Esophagus muscularis mucosa (tissue), 4 donors: ENCODE measurements at regions not wholly inside any gene's neighbourhood (a gene's known extent, or its start where the extent isn't known, plus 50 kb on each side); places are given as distances from the start of the nearest gene placed in this dataset.
"Not testable (repeated sequence)": the region's sequence is repeated elsewhere in the genome, so short reads cannot be mapped to it uniquely, and the experiment has no call there.

ENCODE experiments used
- DNase-seq: peaks from one replicate; pipeline ENCODE4 v3.0.0-alpha.2; 2017; ENCODE audit errors: extremely low spot score
- H3K27ac ChIP-seq, 4 donors: fragments of 200-600 bp; sonication (generic); replicated peaks in 1 of 4; 1 replicate in 3 of 4; 2 replicates in 1 of 4; pipeline ENCODE4 v1.5.1; 2016 to 2019; ENCODE audit warnings: mild to moderate bottlenecking in 1 of 4
- H3K27me3 ChIP-seq, 4 donors: fragments of 200-600 bp; sonication (generic); one replicate each; pipeline versions ENCODE4 v1.5.1 to v1.6.0; 2016 to 2019
- H3K36me3 ChIP-seq, 4 donors: fragments of 200-600 bp; sonication (generic); one replicate each; pipeline ENCODE4 v1.5.1; 2016 to 2019
- H3K4me1 ChIP-seq, 4 donors: fragments of 200-600 bp; sonication (generic); one replicate each; pipeline ENCODE4 v1.5.1; 2016 to 2019
- H3K4me3 ChIP-seq, 4 donors: fragments of 200-600 bp; sonication (generic); 1 replicate in 2 of 4; 2 replicates in 2 of 4; pipeline ENCODE4 v1.5.1; 2016 to 2019; ENCODE audit warnings: mild to moderate bottlenecking in 4 of 4, moderate library complexity in 1 of 4
- H3K9me3 ChIP-seq, 4 donors: fragments of 200-600 bp; sonication (generic); 1 replicate in 3 of 4; 2 replicates in 1 of 4; pipeline ENCODE4 v1.5.1; 2016 to 2019
- EP300 ChIP-seq: sonication (generic); formaldehyde crosslinking; IDR thresholded peaks from one replicate; pipeline ENCODE4 v1.6.1; 2017; ENCODE audit warnings: antibody characterized with exemption
- POLR2A ChIP-seq: fragments of 450-650 bp; IDR thresholded peaks from one replicate; pipeline ENCODE4 v1.6.1; 2017; ENCODE audit warnings: antibody characterized with exemption, moderate library complexity, mild to moderate bottlenecking, low read depth
- POLR2AphosphoS5 ChIP-seq, 2 donors: sonication (generic); formaldehyde crosslinking; IDR thresholded peaks; one replicate each; pipeline ENCODE4 v1.6.1; 2017; ENCODE audit warnings: antibody characterized with exemption in 2 of 2
- WGBS: methylation state at CpG from one replicate; pipeline ENCODE4 v1.1.5; 2018; 5-methylcytosine and 5-hydroxymethylcytosine counted together
- intact Hi-C: fragments of 100-400 bp; cut with DNase I; formaldehyde crosslinking; loops from one replicate; pipeline ENCODE4 v1.15.1; 2023
- TF ChIP-seq, protein P1 (sequence below), 3 experiments: fragments of 200-600 bp in 2 of 3; fragments of 450-650 bp in 1 of 3; sonication (generic) in 2 of 3; IDR thresholded peaks; one replicate each; pipeline ENCODE4 v1.5.1; 2017 to 2019; ENCODE audit warnings: antibody characterized with exemption in 3 of 3, mild to moderate bottlenecking in 2 of 3, moderate library complexity in 1 of 3

DNA sequence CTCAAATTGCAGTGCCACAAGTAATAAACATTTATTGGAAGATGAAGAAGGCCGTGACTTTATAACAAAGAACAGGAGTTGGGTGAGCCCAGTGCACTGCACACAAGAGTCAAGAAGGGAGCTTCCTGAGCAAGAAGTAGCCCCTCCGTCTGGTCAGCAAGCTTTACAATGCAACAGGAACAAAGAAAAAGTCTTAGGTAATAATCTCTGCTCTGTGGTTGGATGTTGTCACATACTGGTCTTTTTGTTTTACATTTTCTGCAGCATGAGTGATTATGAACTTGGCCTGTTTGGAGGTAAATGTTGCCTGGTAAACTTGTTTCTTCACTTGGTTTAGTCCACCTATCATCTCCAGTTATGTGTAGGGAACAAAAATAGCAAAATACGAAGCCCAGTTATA, 157.2 kb downstream of the KDM5D start:
- Histone ChIP-seq H3K9me3 (no peaks in the 10 kb centered on the region), H3K4me3 (no peak overlapping the region), H3K27ac (no peak overlapping the region), H3K27me3 (no peaks in the 10 kb centered on the region), H3K4me1 (no peaks in the 10 kb centered on the region), H3K36me3 (peaks cover 0 to 14% (median 0%) of the 10 kb centered on the region in 4 donors)
- intact Hi-C loops, result no loop called here
- TF ChIP-seq POLR2A, result no peak
- TF ChIP-seq POLR2AphosphoS5 (IDR thresholded peaks at IDR 0.05), result no peak
- no peak for TF ChIP-seq EP300
- TF ChIP-seq, protein P1, sequence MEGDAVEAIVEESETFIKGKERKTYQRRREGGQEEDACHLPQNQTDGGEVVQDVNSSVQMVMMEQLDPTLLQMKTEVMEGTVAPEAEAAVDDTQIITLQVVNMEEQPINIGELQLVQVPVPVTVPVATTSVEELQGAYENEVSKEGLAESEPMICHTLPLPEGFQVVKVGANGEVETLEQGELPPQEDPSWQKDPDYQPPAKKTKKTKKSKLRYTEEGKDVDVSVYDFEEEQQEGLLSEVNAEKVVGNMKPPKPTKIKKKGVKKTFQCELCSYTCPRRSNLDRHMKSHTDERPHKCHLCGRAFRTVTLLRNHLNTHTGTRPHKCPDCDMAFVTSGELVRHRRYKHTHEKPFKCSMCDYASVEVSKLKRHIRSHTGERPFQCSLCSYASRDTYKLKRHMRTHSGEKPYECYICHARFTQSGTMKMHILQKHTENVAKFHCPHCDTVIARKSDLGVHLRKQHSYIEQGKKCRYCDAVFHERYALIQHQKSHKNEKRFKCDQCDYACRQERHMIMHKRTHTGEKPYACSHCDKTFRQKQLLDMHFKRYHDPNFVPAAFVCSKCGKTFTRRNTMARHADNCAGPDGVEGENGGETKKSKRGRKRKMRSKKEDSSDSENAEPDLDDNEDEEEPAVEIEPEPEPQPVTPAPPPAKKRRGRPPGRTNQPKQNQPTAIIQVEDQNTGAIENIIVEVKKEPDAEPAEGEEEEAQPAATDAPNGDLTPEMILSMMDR (IDR thresholded peaks at IDR 0.05), result no peak
- whole genome bisulfite sequencing, result no CpG with 5 or more reads among the region's 3 CpGs
- DNase-seq, result no peak

DNA sequence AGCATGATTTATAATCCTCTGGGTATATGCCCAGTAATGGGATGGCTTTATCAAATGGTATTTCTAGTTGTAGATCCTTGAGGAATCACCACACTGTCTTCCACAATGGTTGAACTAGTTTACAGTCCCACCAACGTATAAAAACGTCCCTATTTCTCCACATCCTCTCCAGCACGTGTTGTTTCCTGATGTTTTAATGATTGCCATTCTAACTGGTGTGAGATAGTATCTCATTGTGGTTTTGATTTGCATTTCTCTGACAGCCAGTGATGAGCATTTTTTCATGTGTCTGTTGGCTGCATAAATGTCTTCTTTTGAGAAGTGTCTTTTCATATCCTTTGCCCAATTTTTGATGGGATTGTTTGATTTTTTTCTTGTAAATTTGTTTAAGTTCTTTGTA, 163.5 kb downstream of the KDM5D start:
- H3K4me3 ChIP-seq, H3K36me3 ChIP-seq, H3K27ac ChIP-seq, H3K4me1 ChIP-seq, H3K27me3 ChIP-seq, H3K9me3 ChIP-seq, DNase-seq, intact Hi-C loops: not testable (repeated sequence)
- WGBS, result no CpG with 5 or more reads among the region's 3 CpGs

DNA sequence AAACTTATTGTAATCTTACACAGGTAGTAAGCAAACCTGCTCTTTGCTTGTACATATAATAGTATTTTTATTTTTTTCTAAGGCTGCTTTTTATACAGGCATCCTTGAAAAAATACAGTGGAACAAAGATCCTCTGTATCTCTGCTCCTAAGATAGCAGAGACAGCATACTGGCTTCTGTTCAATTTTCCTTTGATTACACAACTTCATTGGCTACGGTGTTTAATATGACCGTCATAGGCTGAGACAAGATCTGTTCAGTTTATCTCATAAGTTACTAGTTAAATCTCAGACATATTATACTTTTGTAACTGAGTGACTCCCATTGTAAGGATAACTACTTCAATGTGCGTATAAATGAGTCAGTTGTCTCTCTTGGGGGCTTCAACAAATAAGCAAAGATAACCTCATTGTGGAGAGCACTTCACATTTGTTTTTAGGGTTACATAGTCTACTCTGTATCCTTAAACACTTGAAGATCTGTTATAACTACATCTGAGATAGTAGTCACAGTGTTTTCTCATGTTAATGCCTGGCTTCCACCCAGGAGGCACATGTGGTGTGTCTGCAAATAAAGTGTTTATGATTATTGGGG, 166.1 kb downstream of the KDM5D start:
- Histone ChIP-seq H3K4me1 (no peaks in the 10 kb centered on the region), H3K4me3 (no peak overlapping the region), H3K36me3 (no peaks in the 10 kb centered on the region), H3K9me3 (no peaks in the 10 kb centered on the region), H3K27me3 (no peaks in the 10 kb centered on the region), H3K27ac (no peak overlapping the region)
- WGBS, result no CpG with 5 or more reads among the region's 3 CpGs
- intact Hi-C loops, result no loop called here
- TF ChIP-seq POLR2AphosphoS5 (IDR thresholded peaks at IDR 0.05) (no peak), POLR2A (no peak), EP300 (no peak)
- TF ChIP-seq, protein P1 (IDR thresholded peaks at IDR 0.05), result no peak
- DNase-seq, result no peak

DNA sequence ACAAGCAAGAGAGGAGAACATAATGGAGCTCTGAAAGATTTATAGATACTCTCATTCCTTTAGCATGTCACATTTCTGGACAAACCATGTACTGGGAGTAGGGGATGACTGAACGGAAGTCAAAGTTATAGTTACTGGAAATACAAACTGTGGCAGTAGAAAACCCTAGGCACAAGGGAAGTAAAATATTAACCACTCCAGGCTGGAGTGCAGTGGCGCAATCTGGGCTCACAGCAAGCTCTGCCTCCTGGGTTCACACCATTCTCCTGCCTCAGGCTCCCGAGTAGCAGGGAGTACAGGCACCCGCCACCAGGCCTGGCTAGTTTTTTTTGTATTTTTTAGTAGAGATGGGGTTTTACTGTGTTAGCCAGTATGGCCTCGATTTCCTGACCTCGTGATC, 167.3 kb downstream of the KDM5D start:
- Histone ChIP-seq H3K36me3 (no peaks in the 10 kb centered on the region), H3K9me3 (no peaks in the 10 kb centered on the region), H3K27me3 (no peaks in the 10 kb centered on the region), H3K27ac (no peak overlapping the region), H3K4me3 (no peak overlapping the region), H3K4me1 (no peaks in the 10 kb centered on the region)
- no peak for TF ChIP-seq POLR2A
- TF ChIP-seq, protein P1 (IDR thresholded peaks at IDR 0.05), result no peak
- no CpG with 5 or more reads among the region's 6 CpGs for WGBS
- no peak for DNase-seq
- intact Hi-C loops, result no loop called here

DNA sequence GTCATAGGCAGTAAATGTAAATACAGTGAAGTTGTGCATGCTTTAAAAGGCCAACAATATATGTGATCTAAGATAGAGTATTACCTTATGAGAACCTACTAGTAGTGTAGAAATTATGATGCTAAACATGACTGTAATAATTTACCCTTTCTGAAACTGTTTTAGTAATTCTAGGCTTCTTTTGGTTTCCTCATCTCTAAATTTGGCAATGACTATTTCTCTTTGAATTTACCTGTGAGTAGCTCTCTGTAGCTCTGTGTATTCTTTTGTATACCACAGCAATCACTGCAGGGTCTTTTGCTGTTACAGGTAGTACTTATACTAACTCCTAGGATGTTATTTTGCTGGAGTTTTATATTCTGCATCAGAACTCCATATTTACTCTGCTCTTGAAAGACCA, 169.6 kb downstream of the KDM5D start:
- intact Hi-C loops, result no loop called here
- Histone ChIP-seq H3K4me3 (no peak overlapping the region), H3K36me3 (no peaks in the 10 kb centered on the region), H3K27ac (no peak overlapping the region), H3K27me3 (no peaks in the 10 kb centered on the region), H3K4me1 (peaks cover 0 to under 1% (median 0%) of the 10 kb centered on the region in 4 donors), H3K9me3 (no peaks in the 10 kb centered on the region)
- DNase-seq, result no peak
- no peak for TF ChIP-seq EP300
- TF ChIP-seq POLR2A, result no peak
- no peak for TF ChIP-seq POLR2AphosphoS5 (IDR thresholded peaks at IDR 0.05)
- TF ChIP-seq, protein P1 (IDR thresholded peaks at IDR 0.05), result no peak
